GM21367 (cell line): ENCODE measurements at regions not wholly inside any gene's neighbourhood (a gene's known extent, or its start where the extent isn't known, plus 50 kb on each side); places are given as distances from the start of the nearest gene placed in this dataset.

Source experiments
- ATAC-seq: cut with Tn5 transposase; IDR thresholded peaks from one replicate; pipeline ENCODE4 v1.9.1; 2021; ENCODE audit not compliant: unreplicated experiment

DNA sequence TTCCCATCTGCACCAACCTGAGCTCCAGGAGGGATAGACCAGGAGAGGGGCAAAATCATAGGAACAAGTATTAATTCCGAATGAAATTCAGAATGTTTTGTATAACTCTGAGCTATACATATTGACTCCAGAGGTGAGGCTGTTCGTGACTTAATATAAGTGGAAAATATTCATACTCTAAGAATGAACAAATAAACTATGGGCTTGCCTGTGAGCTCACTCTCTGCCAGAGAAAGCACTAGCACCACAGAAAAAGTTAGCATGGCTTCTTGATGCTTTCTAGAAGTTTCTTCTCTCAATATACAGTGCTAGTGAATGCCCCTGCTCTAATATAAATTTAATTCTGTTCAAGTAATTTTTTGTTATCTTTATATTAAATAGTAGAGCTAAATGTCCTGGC lies 1536.4 kb upstream of the FLRT2 start:
- no peak for ATAC-seq

DNA sequence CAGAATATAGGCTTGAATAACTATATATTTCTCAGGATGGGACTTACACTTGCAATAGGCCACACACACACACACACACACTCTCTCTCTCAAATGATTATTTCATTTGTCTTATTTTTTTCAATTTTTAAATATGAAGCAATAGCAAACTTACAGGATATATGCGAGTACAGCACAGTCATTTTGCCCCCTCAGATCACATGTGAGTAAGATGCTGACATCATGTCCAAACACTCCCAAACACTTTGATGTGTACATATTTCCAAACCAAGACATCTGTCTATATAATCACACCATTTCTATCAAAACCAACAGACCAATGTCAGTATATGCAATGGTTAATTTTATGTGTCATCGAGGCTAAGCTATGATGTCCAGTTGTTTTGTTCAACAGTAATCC lies 1535.9 kb upstream of the FLRT2 start:
- no peak for ATAC-seq

DNA sequence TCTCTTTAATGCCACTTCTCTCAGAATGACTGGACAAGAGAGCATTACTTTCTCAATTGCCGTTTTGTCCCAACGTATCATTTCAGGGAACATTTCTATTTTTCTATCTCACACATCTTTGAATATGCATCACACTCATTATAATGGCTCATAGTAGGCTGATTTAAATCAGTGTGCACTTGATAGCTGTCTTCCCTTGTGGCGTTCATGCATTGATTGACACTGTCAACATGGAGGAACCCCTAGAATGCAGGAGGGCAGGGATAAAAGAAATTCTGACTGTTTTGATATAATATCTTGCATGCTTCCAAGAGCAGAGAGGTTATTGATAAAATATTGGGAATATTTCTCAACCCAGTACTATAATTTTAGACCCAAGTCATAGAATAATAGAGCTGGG lies 1528.9 kb upstream of the FLRT2 start:
- no peak for ATAC-seq

DNA sequence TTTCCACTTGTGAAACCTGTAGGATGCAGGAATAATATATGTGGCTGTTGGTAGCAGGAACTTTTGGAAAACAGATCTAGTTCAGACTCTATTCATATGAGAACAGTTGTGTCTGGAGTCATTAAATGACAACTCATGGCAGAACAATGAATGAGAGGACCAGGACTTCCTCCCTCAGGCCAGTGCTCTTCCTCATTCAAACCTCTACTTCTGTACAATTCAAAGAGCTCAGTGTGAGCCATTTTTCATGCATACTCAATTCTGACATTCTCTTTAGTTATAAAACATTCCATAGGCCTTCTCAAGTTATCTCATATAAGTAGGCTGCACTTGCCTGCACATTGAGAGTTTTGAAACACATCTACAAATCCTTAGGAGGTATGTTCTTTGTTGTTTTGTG lies 1526.6 kb upstream of the FLRT2 start:
- ATAC-seq, result no peak

DNA sequence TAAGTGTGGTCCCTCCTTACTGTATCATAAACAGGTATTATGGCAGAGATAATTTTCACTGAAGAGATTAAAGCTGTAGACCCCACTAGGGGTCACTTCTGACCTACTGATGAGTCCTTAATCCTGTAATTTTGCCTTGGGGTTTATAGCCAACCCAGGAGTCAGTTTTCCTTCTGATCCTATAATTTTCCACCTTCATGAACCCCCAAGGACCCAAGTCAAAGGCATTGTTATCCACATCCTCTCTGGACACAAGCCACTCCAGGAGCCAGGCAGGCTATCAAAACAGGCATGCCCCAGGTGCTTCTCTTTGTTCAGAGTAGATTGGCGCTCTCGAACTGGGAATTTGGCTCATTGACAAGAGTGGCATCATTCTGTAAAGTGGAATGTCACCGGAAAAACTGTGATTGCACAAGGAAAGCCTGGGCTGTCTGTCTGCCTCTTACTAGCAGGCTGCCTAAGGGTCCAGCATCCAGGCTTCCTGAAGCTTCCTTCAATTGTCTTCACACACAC lies 1523.2 kb upstream of the FLRT2 start:
- ATAC-seq, result no peak

DNA sequence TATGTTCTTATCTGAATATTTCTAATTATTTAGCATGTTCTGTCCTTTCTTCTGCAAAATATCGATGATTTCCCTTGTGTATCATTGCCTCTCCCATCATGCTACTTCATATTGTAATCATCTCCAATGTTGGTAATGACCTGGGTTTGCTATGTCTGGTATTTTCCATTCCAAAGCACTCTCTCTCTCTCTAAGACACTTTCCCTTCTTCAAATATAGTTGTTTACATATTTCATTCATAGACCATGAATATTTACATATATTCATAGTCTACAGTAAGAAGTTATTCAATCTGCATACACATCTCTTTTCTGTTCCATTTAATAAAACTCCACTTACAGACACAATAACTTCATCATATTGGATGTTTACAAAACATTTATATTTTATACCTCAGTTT lies 1516.5 kb upstream of the FLRT2 start:
- ATAC-seq, result no peak

DNA sequence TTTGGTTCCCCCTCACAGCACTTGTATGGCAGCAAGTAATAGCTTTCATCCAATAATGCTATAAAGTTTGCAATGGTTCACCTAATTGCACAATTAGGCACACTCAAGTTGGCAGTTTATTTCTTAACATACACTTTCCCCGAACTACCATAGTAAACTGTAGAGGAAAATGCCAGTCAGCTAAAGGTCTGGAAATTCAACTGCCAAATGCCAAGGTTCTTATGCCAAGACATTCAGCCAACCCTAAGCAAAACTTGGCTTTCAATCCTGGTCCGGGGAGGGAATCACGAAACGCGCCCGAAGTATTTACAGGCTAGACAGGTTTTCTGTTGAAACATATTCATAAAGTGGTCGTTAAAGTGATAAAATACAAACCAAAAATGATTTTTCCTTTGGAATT lies 1512.4 kb upstream of the FLRT2 start:
- ATAC-seq, result no peak

DNA sequence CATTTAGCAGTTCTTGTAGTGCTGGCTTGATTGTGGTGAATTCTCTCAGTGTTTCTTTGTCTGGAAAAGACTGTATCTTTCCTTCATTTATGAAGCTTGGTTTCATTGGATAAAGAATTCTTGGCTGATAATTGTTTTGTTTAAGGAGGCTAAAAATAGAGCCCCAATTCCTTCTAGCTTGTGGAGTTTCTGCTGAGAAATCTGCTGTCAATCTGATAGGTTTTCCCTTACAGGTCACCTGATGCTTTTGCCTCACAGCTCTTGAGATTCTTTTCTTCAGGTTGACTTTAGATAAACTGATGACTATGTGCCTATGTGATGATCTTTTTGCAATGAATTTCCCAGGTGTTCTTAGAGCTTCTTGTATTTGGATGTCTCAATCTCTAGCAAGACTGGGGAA lies 1508.5 kb upstream of the FLRT2 start:
- ATAC-seq, result no peak

DNA sequence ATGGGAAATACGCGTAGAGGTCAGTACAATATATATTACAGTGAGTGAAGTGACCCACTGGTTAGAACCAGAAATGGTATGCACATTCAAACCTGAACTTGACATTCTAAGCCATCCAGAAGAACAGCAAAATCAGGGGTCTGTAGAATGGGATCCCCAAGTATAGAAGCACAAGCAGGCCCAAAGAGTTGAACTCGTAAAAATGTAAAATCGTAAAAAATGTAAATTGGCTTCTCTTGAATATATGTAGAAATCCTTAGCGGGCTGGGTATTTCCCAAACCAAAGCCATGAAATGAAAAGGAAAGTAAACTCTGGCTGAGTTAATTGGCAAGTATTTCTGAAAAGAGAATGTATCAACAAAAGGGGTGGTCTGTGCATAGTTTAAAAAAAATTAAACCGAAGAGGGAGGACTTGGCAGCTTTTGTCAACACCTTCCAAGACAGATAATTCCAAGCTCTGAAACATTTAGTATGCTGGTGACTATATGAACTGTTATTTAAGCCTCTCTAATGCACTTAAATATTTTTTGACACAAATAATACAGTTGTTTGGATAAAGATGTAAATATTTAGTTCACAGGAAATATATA lies 1505.6 kb upstream of the FLRT2 start:
- no peak for ATAC-seq

DNA sequence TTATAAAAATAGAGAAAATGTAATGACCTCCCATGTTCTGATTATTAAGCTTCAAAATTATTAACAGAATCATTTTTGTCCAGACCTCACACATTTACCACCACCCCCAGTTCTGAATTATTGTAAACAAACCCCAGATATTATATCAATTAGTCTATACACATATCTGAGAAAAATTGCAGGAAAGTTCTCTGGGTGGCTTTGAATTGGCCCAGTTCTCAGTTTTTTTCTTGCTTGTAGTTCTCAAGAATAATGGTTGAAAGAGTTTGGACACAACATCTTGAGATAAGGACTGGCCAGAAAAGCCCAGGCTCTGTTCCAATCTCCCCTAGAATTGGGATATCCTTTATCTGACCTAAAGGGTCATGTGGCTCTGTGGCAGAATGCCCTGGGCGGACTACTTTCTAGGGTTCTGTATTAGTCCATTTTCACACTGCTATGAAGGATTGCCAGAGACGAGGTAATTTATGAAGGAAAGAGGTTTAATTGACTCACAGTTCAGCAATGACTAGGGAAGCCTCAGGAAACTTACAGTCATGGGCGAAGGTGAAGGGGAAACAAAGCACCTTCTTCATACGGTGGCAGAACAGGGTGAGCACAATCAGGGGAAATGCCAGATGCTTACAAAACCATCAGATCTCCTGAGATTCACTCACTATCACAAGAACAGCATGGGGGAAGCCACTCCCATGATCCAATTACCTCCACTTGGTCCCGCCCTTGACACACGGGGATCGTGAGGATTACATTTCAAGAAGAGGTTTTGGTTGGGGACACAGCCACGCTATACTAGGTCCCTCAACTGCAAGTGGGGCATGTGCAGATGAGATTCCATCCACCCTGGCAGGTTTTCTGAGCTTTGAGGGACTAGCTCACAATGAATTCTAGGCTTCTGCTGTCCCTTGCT lies 1504.6 kb upstream of the FLRT2 start:
- no peak for ATAC-seq

DNA sequence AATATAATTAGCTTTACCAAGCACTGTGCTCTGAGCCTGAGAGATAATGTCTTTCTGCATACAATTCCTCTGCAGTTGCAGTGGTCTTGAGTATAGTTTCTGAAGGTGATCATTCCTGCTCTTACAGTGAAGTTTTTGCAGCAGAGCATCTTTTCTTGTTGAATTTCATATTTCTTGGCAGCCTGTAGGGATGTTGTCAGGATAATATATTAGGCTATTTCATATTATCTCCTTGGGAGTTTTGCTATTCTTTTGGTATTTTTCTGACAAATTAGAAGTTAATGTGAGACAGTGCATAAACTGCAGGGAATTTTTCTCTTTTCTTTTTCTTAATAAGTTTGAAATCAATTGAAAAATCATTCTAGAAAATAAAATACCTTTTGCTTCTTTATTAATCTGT lies 1502.6 kb upstream of the FLRT2 start:
- ATAC-seq, result no peak

DNA sequence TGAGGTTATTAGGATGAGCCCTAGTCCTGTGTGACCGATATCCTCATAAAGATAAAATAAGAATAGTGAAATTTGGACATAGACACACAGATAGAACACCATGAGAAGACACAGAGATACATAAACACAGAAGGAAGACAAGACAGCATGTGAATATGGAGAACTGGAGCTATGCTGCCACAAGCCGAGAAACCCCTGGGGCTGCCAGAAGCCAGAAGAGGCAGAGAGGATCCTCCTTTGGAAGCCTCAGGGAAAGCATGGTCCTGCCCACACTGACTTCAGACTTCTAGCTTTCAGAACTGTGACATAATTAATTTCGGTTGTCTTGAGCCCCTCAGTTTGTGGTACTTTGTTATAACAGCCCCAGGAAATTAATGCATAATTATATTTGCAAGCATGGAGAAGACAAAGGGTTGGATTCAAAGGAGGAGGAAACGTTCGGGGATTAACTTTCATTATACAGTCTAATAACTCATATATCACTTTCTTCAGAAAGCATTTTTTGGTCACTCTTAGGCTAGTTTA lies 1501.8 kb upstream of the FLRT2 start:
- ATAC-seq, result no peak

DNA sequence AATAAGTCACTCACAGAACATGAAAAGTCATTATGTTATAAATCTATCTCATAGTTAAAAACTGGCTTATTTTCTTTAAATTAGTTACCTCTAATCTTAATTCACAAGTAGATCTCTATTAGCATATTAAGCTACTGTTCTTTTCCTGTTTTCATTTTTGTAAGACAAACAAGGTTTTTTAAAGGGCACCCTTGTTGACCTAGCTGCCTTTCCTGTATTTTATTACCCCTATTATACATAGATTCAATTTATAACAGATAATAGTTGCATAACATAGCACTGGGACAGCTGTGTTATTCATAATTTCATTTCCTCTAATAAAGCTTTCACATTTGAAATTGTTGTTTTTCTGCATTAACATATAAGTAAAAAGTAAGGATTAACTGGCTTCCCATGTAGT lies 1500.7 kb upstream of the FLRT2 start:
- no peak for ATAC-seq

DNA sequence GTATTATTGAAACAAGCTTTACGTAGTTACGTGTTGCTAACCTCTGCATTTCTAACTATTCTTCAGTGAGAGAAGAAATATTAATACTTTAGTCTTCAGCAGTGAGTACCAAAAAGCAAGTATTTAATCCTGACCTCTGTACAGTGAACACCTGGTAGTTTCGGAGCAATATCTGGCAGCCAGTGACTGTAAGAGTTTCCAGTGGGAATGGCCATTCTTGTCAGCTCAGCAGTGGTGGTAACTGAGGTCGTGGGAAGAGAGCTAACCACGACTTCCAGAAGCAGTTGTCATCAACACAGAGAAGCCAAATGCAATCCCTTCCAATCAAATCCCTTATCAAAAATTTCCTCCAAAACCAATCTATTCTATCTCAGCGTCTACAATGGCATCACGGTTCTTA lies 1500.2 kb upstream of the FLRT2 start:
- ATAC-seq, result no peak

DNA sequence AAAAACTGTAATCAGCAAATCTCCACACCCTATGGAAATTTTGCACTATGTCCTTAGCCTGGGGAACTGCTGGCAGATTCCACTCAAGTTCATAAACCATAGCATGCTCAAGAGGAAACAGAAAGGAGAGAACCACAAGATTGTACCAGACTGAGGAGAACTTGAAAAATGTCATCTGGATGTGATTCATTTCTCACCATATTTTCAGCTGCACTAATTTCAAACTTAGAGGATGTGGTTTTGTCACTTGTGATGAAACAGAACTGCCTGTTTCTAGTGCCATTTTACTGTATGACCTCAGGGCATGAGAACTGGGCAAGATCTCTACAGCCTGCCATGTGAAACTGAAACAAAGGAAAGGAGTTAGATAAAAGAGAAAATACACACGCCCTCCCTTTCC lies 1493.1 kb upstream of the FLRT2 start:
- no peak for ATAC-seq

DNA sequence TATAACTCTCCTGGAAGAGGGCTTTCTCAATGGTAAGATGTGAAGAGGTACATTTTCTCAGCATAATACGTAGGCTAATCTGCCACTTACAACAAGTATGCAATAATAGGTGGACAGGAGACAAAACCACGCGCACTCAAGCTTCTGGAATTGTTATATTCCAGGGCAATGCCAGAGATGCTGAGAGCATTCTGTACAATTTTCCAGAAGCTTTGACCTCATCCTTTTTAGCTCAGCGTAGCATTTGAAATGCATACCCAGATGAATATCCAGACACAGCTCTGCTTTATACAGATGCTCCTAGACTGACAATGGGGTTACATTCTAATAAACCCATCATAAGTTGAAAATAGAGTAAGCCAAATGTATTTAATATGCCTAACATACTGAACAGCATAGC lies 1492.4 kb upstream of the FLRT2 start:
- no peak for ATAC-seq

DNA sequence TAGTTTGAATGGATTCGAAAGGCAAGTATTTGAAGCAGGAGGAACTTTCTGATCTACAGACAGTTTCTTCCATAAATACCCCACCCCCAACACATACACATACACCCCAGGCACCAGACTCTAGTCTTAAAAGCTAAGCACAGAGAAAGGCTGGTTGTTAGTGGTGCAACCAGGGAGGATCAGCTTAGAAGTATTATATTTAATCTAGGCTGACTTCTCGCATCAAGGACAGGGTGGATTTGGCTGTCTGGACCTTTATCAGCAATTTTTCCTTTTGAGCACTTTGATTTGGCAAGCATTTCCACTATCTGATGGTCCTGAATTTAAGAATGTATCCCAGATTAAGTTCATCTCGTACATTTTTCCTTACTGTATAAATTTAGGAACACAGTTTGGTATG lies 1489.8 kb upstream of the FLRT2 start:
- no peak for ATAC-seq

DNA sequence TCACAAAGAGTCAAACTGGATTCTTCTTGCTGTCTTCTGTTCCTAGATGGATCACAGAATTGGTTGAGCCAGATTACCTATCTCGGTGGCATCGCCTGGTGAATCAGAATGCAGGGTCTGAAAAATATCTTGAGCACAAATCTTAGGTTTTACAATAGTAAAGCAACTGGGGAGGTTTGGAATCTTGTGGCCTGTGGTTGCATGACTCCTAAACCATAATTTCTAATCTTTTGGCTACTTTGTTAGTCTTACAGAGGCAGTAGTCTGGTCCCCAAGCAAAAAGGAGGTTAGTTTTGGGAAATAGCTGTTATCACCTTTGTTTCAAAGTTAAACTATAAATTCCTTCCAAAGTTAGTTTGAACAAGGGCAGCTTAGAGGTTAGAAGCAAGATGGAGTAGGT lies 1488.5 kb upstream of the FLRT2 start:
- ATAC-seq, result no peak

DNA sequence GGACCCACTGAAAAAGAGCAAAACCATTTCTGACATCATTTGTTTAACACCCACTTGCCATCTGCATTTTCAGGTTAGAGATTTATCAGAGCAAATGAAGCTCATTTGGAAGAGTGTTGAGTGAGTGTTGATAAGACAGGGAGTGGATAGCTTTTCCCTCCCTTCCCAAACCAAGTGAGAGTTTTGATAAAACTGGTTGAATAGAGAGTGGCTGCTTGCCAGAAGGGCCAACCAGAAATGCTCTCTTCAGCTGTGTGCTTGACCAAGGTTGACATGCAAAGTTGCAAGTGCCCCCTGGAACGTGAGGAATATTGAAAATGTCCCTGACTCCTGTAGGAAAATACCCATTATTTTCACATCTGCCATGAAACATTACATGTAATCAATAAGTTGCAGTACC lies 1487.0 kb upstream of the FLRT2 start:
- no peak for ATAC-seq

DNA sequence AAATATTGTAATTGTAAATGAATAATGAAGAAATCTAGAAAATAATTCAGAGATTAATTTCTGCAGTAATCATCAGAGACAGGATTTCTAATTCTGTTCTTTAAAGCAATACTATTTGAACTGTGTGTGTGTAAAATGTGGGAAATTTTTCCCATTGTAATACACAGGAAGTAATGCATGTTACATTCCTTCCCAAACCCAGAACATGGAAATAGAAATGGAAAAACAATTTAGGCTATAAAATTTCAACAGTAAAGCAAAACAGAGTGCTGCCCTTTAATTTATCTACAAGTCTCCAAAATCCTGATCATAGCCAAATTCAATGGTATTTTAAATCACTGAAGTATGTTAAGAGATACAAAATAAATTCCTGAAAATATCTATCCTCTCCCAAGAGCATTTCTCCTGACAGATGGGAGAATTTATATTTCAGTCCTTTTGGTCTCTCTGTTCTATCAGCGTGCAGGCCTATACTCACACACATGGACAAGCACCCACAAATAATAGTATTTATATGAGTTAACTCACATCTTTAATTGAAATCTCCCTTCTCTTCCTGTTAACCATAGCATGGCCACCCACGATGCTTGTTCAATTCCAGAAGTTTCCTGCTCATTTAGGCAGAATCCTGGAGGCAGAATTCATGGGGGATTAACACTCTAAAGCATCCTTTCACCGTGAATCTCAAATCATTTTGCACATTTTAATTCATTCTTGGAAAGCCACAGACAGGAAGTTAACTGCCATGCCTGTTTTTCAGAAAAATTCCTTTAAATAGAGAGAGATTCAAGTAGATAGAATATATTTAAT lies 1465.4 kb upstream of the FLRT2 start:
- ATAC-seq, result no peak

DNA sequence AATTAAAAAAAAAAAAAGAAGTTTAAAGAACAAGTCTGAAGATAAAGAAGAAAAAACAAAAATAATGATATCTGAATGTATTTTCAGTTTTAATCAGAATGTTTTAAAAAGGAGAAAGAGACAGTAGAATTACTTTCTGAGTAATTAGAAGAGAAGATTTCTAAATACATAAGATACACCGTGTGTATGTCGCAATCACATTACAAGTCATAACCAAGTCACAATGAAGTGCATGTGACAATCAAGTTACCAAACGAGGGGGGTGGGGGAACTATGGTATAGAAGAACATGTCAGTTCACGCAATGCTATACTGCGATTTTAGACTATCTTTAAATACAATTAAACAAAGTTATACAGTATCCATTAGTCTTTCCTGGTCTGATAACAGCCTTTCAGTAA lies 1464.1 kb upstream of the FLRT2 start:
- ATAC-seq, result no peak

DNA sequence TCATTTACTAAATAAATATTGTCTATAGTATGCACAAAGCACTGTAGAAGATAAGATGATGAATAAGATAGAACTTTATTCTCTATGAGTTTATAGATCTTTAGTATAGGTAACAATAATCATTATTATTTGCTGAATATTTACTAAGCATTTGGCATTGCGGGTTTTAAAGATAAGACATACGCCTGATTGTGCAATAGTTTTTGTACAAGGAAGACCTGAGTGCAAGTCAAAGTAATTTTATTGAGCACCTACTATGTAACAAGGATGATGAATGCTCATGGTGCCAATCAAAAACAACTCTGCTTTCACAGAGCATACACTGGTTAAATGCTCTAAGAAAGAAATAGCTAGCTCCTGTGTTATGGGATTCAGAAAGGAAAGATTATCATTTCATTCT lies 1461.7 kb upstream of the FLRT2 start:
- ATAC-seq, result no peak
